ENCODE measurements at regions not wholly inside any gene's neighbourhood (a gene's known extent, or its start where the extent isn't known, plus 50 kb on each side); places are given as distances from the start of the nearest gene placed in this dataset.
"Not testable (repeated sequence)": the region's sequence is repeated elsewhere in the genome, so short reads cannot be mapped to it uniquely, and the experiment has no call there.

DNA sequence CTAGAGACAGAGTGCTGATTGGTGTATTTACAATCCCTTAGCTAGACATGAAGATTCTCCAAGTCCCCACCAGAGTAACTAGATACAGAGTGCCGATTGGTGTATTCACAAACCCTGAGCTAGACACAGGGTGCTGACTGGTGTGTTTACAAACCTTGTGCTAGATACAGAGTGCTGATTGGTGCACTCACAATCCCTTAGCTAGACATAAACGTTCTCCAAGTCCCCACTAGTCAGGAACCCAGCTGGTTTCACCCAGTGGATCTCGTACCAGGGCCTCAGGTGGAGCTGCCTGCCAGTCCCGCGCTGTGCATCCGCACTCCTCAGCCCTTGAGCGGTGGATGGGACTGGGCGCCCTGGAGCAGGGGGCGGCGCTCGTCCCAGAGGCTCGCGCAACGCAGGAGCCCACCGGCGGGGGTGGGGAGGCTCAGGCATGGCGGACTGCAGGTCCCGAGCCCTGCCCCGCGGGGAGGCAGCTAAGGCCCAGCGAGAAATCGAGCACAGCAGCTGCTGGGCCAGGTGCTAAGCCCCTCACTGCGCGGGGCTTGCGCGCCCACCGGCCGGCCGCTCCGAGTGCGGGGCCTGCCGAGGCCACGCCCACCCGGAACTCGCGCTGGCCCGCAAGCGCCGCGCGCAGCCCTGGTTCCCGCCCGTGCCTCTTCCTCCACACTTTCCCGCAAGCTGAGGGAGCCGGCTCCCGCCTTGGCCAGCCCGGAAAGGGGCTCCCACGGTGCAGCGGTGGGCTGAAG is 204.0 kb upstream of the SLITRK1 start:
- TF ChIP-seq CTCF (conservative IDR thresholded peaks at IDR 0.05; ENCODE audit: low read length); EZH2phosphoT487 (IDR thresholded peaks at IDR 0.05; ENCODE audit: borderline replicate concordance): not testable (repeated sequence)
